GM12891 (cell line): ENCODE measurements at regions not wholly inside any gene's neighbourhood (a gene's known extent, or its start where the extent isn't known, plus 50 kb on each side); places are given as distances from the start of the nearest gene placed in this dataset.

Experiments
- DNase-seq: peaks from one replicate; pipeline ENCODE4 v3.0.0; 2011; ENCODE audit warnings: low spot score; ENCODE audit not compliant: insufficient read length
- FAIRE-seq: peaks from 2 replicates; lab custom pipeline; 2011; peaks lifted over from hg19 to GRCh38; lab: Jason Lieb, UNC
- PAX5 ChIP-seq: IDR thresholded peaks from 2 replicates; pipeline ENCODE4 v1.6.1; 2011; ENCODE audit warnings: low read length, moderate library complexity, mild to moderate bottlenecking; ENCODE audit not compliant: insufficient read depth, severe bottlenecking
- POLR2A ChIP-seq: IDR thresholded peaks from 2 replicates; pipeline ENCODE4 v1.6.1; 2011; ENCODE audit warnings: low read depth, low read length, control low read depth
- POLR2AphosphoS5 ChIP-seq: IDR thresholded peaks from 2 replicates; pipeline ENCODE4 v1.6.1; 2011; ENCODE audit warnings: low read depth, low read length, control low read depth
- POU2F2 ChIP-seq: IDR thresholded peaks from 2 replicates; pipeline ENCODE4 v1.6.1; 2011; ENCODE audit warnings: low read depth, mild to moderate bottlenecking, control low read depth, low read length, moderate library complexity
- SPI1 ChIP-seq: IDR thresholded peaks from 2 replicates; pipeline ENCODE4 v1.6.1; 2011; ENCODE audit warnings: low read depth, low read length, control low read depth
- TAF1 ChIP-seq: IDR thresholded peaks from 2 replicates; pipeline ENCODE4 v1.6.1; 2011; ENCODE audit warnings: low read depth, low read length, control low read depth

GRCh38 chr4:34198966-34199365 is 2045.3 kb downstream of the ARAP2 start:
- TF ChIP-seq POLR2A (no peak), POU2F2 (no peak), PAX5 (no peak), SPI1 (no peak), POLR2AphosphoS5 (no peak), TAF1 (no peak)
- DNase-seq (no peak), FAIRE-seq (no peak)

- FAIRE-seq (no peak), DNase-seq (no peak)
- TF ChIP-seq POLR2A, result no peak
- TF ChIP-seq POLR2AphosphoS5, result no peak
Observed at GRCh38 chr4:34200535-34200934, 2043.8 kb downstream of the ARAP2 start.

- no peak for DNase-seq
- TF ChIP-seq POU2F2 (no peak), POLR2A (no peak), TAF1 (no peak), SPI1 (no peak), POLR2AphosphoS5 (no peak), PAX5 (no peak)
- FAIRE-seq, result no peak
Observed at GRCh38 chr4:34202154-34202553, 2042.2 kb downstream of the ARAP2 start.

GRCh38 chr4:34220601-34221000 is 2023.7 kb downstream of the ARAP2 start:
- DNase-seq (no peak), FAIRE-seq (no peak)
- TF ChIP-seq POU2F2 (no peak), POLR2AphosphoS5 (no peak), PAX5 (no peak), TAF1 (no peak), SPI1 (no peak), POLR2A (no peak)

- TF ChIP-seq TAF1 (no peak), POLR2A (no peak), POU2F2 (no peak), POLR2AphosphoS5 (no peak), SPI1 (no peak), PAX5 (no peak)
- DNase-seq, result no peak
- FAIRE-seq, result no peak
Observed at GRCh38 chr4:34221986-34222385, 2022.3 kb downstream of the ARAP2 start.

- TF ChIP-seq POU2F2 (no peak), POLR2A (no peak), PAX5 (no peak), SPI1 (no peak), TAF1 (no peak), POLR2AphosphoS5 (no peak)
- no peak for FAIRE-seq
- no peak for DNase-seq
Observed at GRCh38 chr4:34236118-34236517, 2008.2 kb downstream of the ARAP2 start.

GRCh38 chr4:34245276-34245675 is 1999.0 kb downstream of the ARAP2 start:
- DNase-seq, result no peak
- TF ChIP-seq TAF1 (no peak), POU2F2 (no peak), POLR2A (no peak), POLR2AphosphoS5 (no peak), SPI1 (no peak), PAX5 (no peak)
- FAIRE-seq, result no peak

GRCh38 chr4:34250562-34250961 is 1993.8 kb downstream of the ARAP2 start:
- TF ChIP-seq SPI1 (no peak), POLR2A (no peak)
- FAIRE-seq, result no peak
- DNase-seq, result no peak

- FAIRE-seq (no peak), DNase-seq (no peak)
- TF ChIP-seq SPI1 (no peak), POLR2A (no peak), TAF1 (no peak), POU2F2 (no peak), PAX5 (no peak), POLR2AphosphoS5 (no peak)
Observed at GRCh38 chr4:34253239-34253638, 1991.1 kb downstream of the ARAP2 start.

- TF ChIP-seq SPI1 (no peak), PAX5 (no peak), POLR2A (no peak)
- FAIRE-seq, result no peak
Observed at GRCh38 chr4:34258176-34258575, 1986.1 kb downstream of the ARAP2 start.

GRCh38 chr4:34261799-34262314 is 1982.5 kb downstream of the ARAP2 start:
- FAIRE-seq, result no peak
- no peak for TF ChIP-seq SPI1
- no peak for TF ChIP-seq PAX5
- TF ChIP-seq POLR2A, result no peak
- no peak for TF ChIP-seq POU2F2
- no peak for TF ChIP-seq POLR2AphosphoS5
- no peak for TF ChIP-seq TAF1
- no peak for DNase-seq

More at GRCh38 chr4:34258176-34258575, 1986.1 kb downstream of the ARAP2 start:
- no peak for DNase-seq
